NCI-H1105 (cell line): ENCODE measurements at regions not wholly inside any gene's neighbourhood (a gene's known extent, or its start where the extent isn't known, plus 50 kb on each side); places are given as distances from the start of the nearest gene placed in this dataset.
"Not testable (repeated sequence)": the region's sequence is repeated elsewhere in the genome, so short reads cannot be mapped to it uniquely, and the experiment has no call there.

Source experiments
- DNase-seq: peaks from one replicate; lab custom pipeline; 2025; lab: John Stamatoyannopoulos, UW

GRCh38 chr2:39487398-39488250, 50.5 kb upstream of the MAP4K3 start:
- DNase-seq = no peak

- DNase-seq = no peak
These were observed 51.4 kb upstream of the MAP4K3 start for GRCh38 chr2:39488450-39488849.

- DNase-seq = no peak
These were observed 53.5 kb upstream of the MAP4K3 start for GRCh38 chr2:39490586-39490985.

- no peak for DNase-seq
These were observed 54.6 kb upstream of the MAP4K3 start for GRCh38 chr2:39491653-39492052.

- DNase-seq = no peak
These were observed 55.1 kb upstream of the MAP4K3 start for GRCh38 chr2:39492095-39492590.

GRCh38 chr2:39492716-39493115, 55.6 kb upstream of the MAP4K3 start:
- DNase-seq = no peak

GRCh38 chr2:39494784-39495251, 57.7 kb upstream of the MAP4K3 start:
- no peak for DNase-seq

- DNase-seq = no peak
These were observed 60.2 kb upstream of the MAP4K3 start for GRCh38 chr2:39497082-39497801.

GRCh38 chr2:39498176-39498575, 61.1 kb upstream of the MAP4K3 start:
- not testable (repeated sequence) for DNase-seq

GRCh38 chr2:39498786-39499185, 61.7 kb upstream of the MAP4K3 start:
- no peak for DNase-seq

- no peak for DNase-seq
These were observed 62.3 kb upstream of the MAP4K3 start for GRCh38 chr2:39499336-39499735.

- DNase-seq = no peak
These were observed 64.3 kb upstream of the MAP4K3 start for GRCh38 chr2:39501412-39501811.

- no peak for DNase-seq
These were observed 66.2 kb upstream of the MAP4K3 start for GRCh38 chr2:39503277-39503676.

GRCh38 chr2:39504790-39505335, 67.8 kb upstream of the MAP4K3 start:
- DNase-seq = no peak

GRCh38 chr2:39506215-39506614, 69.1 kb upstream of the MAP4K3 start:
- DNase-seq = no peak

GRCh38 chr2:39508198-39508597, 71.1 kb upstream of the MAP4K3 start:
- DNase-seq = no peak

- DNase-seq = no peak
These were observed 73.1 kb upstream of the MAP4K3 start for GRCh38 chr2:39510140-39510539.

- DNase-seq = no peak
These were observed 74.1 kb upstream of the MAP4K3 start for GRCh38 chr2:39511219-39511604.

GRCh38 chr2:39511605-39512433, 74.7 kb upstream of the MAP4K3 start:
- DNase-seq = no peak

GRCh38 chr2:39512434-39512935, 75.4 kb upstream of the MAP4K3 start:
- no peak for DNase-seq

- DNase-seq = no peak
These were observed 75.9 kb upstream of the MAP4K3 start for GRCh38 chr2:39512941-39513340.

GRCh38 chr2:39513641-39514094, 76.6 kb upstream of the MAP4K3 start:
- DNase-seq = peak; percentile 2
